22Rv1 (cell line): ENCODE measurements at regions not wholly inside any gene's neighbourhood (a gene's known extent, or its start where the extent isn't known, plus 50 kb on each side); places are given as distances from the start of the nearest gene placed in this dataset.

Source experiments
- CTCF ChIP-seq: fragments of 450-650 bp; IDR thresholded peaks from 2 replicates; pipeline ENCODE4 v1.5.1; 2017; ENCODE audit warnings: mild to moderate bottlenecking
- ZFX ChIP-seq: fragments of 450-650 bp; IDR thresholded peaks from 2 replicates; pipeline ENCODE4 v1.6.1; 2017; ENCODE audit warnings: antibody characterized with exemption, borderline replicate concordance

GRCh38 chr13:90315061-90315460 is 1032.4 kb upstream of the MIR17HG start:
- no peak for TF ChIP-seq CTCF
- no peak for TF ChIP-seq ZFX
